ENCODE measurements at regions not wholly inside any gene's neighbourhood (a gene's known extent, or its start where the extent isn't known, plus 50 kb on each side); places are given as distances from the start of the nearest gene placed in this dataset.

- no peak for DNase-seq
- no peak overlapping the region for H3K4me3 ChIP-seq
- H3K27me3 ChIP-seq = no peaks in the 10 kb centered on the region
- TF ChIP-seq POLR2A (IDR thresholded peaks at IDR 0.05) = no peak
- no peak for TF ChIP-seq EP300 (IDR thresholded peaks at IDR 0.05)
- TF ChIP-seq CTCF (IDR thresholded peaks at IDR 0.05) = no peak
- H3K36me3 ChIP-seq = no peaks in the 10 kb centered on the region
- H3K4me1 ChIP-seq (ENCODE audit: insufficient read depth) = peaks cover 1% of the 10 kb centered on the region
- no peak overlapping the region for H3K27ac ChIP-seq
- 76 to 88% (median 81%) methylated on average over 3 of the region's 3 CpGs for WGBS, 3 donors
- intact Hi-C loops (cut with DNase I) = no loop called here
- H3K9me3 ChIP-seq = no peaks in the 10 kb centered on the region
Observed at GRCh38 chr17:65457183-65457582, 104.3 kb downstream of the AXIN2 start.

GRCh38 chr17:65456368-65457151 lies 104.9 kb downstream of the AXIN2 start:
- intact Hi-C loops (cut with DNase I) = no loop called here
- no peak for TF ChIP-seq EP300 (IDR thresholded peaks at IDR 0.05)
- no peak for TF ChIP-seq CTCF (IDR thresholded peaks at IDR 0.05)
- TF ChIP-seq POLR2A (IDR thresholded peaks at IDR 0.05) = no peak

GRCh38 chr17:65455972-65456343 lies 105.5 kb downstream of the AXIN2 start:
- H3K4me3 ChIP-seq = no peak overlapping the region

More at GRCh38 chr17:65456368-65457151, 104.9 kb downstream of the AXIN2 start:
- Histone ChIP-seq H3K4me1 (ENCODE audit: insufficient read depth) (peaks cover 1% of the 10 kb centered on the region), H3K27ac (no peak overlapping the region), H3K27me3 (no peaks in the 10 kb centered on the region), H3K9me3 (no peaks in the 10 kb centered on the region), H3K4me3 (no peak overlapping the region), H3K36me3 (no peaks in the 10 kb centered on the region)
- no peak for DNase-seq
- 66 to 72% (median 69%) methylated on average over 7 of the region's 7 CpGs for WGBS, 3 donors

More at GRCh38 chr17:65455972-65456343, 105.5 kb downstream of the AXIN2 start:
- 32 to 44% (median 40%) methylated on average over 7 of the region's 7 CpGs for WGBS, 3 donors
- H3K4me1 ChIP-seq (ENCODE audit: insufficient read depth) = peaks cover 1% of the 10 kb centered on the region
- H3K27me3 ChIP-seq = no peaks in the 10 kb centered on the region
- H3K27ac ChIP-seq = no peak overlapping the region
- intact Hi-C loops (cut with DNase I) = no loop called here
- no peak for TF ChIP-seq POLR2A (IDR thresholded peaks at IDR 0.05)
- TF ChIP-seq CTCF (IDR thresholded peaks at IDR 0.05) = no peak
- no peak for TF ChIP-seq EP300 (IDR thresholded peaks at IDR 0.05)
- no peaks in the 10 kb centered on the region for H3K36me3 ChIP-seq
- DNase-seq = peak in 3 of 5 donors; percentile 15 to 30 (median 22)
- H3K9me3 ChIP-seq = no peaks in the 10 kb centered on the region

Measured in ovary (tissue), 7 donors.